Heart left ventricle (tissue), 13 donors: ENCODE measurements at regions not wholly inside any gene's neighbourhood (a gene's known extent, or its start where the extent isn't known, plus 50 kb on each side); places are given as distances from the start of the nearest gene placed in this dataset.

Source experiments
- POLR2A ChIP-seq, 2 donors: fragments of 450-650 bp; IDR thresholded peaks; one replicate each; pipeline ENCODE4 v1.6.1; 2017; ENCODE audit warnings: antibody characterized with exemption in 2 of 2, mild to moderate bottlenecking in 2 of 2, moderate library complexity in 2 of 2
- TF ChIP-seq, protein P1 (sequence below), 12 donors: fragments of 200-600 bp; sonication (generic) in 4 of 12; IDR thresholded peaks; one replicate each; pipeline versions ENCODE4 v1.5.0 to v1.8.0; 2018 to 2022; ENCODE audit warnings: antibody characterized with exemption in 12 of 12, mild to moderate bottlenecking in 5 of 12
- donor health status: ischemic (EF 13 %, LVEDD 7.1; RV severe dilation, severe dysfunction).
- donor health status: DM: no; HTN: yes; CAD: no.
- donor health status: DM: no; HTN: no; CAD: no.
- donor health status: ischemic (EF 25% LVEDD 6.9; RV normal size, moderate dysfunction).
- donor health status: ischemic (EF 25% LVEDD 5.7; RV mildly dilated, moderate dysfunction).
- donor health status: ischemic (EF 35%, LVEDD 5.7; RV mildly dilated, moderate dysfunction).
- donor health status: nonischemic (EF 11% LVEDD 7.7; RV severe dilation, severe dysfunction).
- donor health status: DM: yes; HTN: yes; CAD: no.
- donor health status: PGD.
- donor health status: ischemic (EF 29% LVEDD 5.4; RV normal size, mild dysfunction).
- donor health status: nonischemic (EF 23%, LVEDD 6.1; RV moderate dilation, normal function).

DNA sequence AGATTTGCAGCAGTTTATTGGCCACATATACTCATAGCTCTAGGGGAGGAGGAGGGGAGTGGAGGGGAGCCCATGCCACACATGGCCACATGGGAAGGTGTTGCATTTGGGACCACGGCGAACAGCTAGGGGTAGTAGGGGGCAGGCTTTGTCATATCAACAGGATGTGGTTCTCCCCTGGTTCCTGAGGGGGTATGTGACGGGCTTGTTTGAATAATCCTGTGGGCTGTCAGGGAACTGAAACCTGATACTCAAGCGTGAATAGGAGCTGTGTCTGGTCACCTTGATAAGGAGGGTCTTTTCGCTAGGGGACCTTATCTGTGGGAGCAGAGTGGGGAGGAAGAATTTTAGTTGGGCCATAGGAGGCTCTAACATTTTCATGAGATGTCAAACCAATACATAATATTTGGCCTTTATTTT is 264.7 kb downstream of the CTH start:
- TF ChIP-seq, protein P1, sequence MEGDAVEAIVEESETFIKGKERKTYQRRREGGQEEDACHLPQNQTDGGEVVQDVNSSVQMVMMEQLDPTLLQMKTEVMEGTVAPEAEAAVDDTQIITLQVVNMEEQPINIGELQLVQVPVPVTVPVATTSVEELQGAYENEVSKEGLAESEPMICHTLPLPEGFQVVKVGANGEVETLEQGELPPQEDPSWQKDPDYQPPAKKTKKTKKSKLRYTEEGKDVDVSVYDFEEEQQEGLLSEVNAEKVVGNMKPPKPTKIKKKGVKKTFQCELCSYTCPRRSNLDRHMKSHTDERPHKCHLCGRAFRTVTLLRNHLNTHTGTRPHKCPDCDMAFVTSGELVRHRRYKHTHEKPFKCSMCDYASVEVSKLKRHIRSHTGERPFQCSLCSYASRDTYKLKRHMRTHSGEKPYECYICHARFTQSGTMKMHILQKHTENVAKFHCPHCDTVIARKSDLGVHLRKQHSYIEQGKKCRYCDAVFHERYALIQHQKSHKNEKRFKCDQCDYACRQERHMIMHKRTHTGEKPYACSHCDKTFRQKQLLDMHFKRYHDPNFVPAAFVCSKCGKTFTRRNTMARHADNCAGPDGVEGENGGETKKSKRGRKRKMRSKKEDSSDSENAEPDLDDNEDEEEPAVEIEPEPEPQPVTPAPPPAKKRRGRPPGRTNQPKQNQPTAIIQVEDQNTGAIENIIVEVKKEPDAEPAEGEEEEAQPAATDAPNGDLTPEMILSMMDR (IDR thresholded peaks at IDR 0.05), result no peak
- TF ChIP-seq POLR2A (IDR thresholded peaks at IDR 0.05), result no peak
